ENCODE measurements at regions not wholly inside any gene's neighbourhood (a gene's known extent, or its start where the extent isn't known, plus 50 kb on each side); places are given as distances from the start of the nearest gene placed in this dataset.
A peak's percentile ranks its signal among the peaks of the same experiment; 100 is the strongest.

DNA sequence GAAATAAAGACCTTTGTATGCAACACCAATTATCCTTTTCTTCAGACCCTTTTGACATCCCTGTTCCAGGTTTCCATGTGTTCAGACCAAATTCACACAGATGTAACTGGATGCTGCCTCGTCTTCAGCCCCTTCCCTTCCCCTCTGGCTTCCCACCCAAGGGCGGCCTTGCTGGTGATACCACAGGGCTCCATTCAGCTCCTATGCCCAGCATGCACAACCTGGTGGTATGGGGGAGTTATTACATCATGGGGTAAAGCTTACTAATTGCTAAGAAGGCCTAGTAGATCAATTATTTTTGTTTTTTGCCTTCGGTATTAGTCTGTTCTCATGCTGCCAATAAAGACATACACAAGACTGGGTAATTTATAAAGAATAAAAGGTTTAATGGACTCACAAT lies 317.0 kb upstream of the CXXC4 start:
- no peak for DNase-seq

DNA sequence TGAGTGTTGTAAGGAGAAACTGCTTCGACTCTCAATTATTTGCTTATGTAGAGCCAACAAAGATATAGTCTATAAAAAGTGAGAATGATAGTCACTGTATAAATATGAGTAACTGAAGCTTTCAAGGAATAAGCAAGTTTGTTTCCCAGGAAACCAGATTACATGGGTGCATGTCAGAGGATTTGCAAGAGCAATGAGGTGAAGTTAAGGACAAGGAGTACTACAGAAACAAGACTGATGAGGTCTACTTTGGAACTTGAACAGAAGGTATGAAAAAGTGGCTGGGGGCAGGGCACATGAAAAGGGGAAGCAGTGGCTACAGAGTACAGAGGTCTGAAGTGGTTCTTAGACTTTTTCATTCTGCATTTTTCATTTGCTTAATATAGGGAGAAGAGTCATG lies 321.0 kb upstream of the CXXC4 start:
- DNase-seq: no peak

DNA sequence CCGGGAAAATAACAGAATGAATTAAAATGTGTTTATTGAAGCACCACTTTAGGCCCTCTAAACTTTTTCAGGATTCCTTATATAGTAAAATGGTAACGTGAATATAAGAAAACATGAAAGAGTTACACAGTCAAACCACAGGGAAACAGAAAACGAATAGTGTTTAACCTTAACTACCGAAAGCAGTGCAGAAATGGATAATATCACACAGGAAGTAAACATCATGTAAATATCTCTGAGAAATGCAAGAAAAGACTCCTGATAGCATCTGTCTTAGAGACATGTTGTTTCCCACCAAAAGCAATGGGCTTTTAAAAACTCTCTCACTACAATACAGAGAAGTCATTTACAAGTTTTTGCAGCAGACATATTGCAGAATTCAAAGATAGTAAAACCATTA lies 323.9 kb upstream of the CXXC4 start:
- no peak for DNase-seq

DNA sequence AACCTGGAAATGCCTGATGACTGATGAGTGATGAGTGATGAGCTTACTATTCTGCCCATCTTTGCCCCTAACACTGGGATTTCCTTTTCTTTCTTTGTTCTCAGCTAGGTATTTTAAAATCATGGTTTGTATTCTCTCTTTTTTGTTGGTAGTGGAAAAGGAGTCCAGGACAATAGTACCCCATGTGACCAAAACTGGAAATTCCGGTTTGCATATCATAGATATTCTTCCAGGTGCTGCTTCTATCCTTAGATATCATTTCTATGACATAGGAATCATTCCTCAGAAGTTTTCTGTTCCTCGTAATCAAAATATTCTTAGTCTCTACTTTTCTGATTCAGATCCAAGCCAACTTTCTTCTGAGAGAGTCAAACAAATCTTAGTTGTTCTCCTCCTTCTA lies 320.5 kb upstream of the TET2 start:
- DNase-seq: no peak

DNA sequence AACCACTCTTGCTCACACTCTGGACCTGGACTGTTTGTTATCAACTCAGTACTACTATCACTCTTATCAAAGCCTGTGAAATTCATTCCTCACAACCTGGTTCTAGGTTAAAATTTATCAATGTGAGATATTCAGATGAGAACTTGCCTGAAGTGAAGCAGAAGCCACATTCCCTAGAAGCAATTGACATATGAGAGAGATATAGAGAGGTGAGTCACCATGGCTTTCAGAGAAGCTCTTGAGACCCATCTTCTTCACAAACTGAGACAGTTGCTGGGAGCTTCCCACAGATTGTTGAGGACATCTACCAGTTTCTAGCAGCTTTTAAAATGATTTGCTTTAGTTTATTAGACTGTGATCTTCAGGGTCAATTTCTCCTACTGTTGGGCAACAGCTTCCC lies 316.9 kb upstream of the TET2 start:
- DNase-seq: no peak

- DNase-seq: no peak
These were observed 298.0 kb upstream of the TET2 start for GRCh38 chr4:104848597-104849225.

DNA sequence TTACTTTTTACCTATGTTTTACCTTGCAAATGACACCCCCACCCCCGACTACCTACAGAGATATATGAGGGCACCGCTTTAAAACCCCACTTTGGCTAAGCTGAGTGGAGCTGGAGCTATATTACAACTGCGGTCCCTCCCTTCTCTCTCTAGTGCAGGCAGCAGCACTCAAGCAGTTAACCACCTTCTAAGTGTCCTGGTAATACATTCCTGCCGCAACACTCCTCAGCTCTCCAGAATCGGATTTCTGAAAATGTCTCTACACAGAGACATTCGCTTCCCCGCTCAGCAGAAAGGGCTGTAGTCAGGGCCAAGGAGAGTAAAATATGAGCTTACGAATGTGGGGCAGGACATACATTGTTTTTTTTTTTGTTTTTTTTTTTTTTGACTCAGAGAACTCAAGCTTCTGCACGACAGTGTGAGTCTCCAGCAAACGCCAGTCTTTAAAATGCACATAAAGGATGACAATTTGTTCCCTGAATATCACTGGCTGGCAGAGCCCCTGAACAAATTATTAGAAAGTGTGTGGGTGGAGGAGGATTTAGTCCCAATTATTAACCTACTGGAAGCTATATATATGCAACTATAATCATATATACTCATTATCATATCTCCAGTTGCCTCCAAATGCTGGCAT lies 287.0 kb upstream of the TET2 start:
- no peak for DNase-seq

GRCh38 chr4:104860238-104861123 lies 286.2 kb upstream of the TET2 start:
- peak; percentile 83 for DNase-seq

DNA sequence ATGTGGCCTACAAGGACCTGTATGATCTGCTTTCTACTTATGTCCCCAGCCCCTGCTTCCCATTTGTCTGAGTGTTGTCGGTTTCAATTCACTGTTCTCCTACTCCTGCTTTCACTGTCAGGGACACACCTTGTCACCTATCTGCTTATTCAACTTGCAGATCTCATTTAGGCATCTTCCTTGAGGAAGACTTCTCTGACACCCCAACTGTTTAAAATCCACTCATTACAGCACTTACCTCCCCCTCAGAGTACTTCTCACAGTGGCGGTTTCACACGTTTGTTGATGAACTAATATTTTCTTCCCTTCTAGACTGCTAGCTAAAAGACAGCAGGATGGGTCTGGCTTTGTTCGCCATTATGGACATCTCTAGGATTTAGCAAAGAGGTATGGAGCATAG lies 279.9 kb upstream of the TET2 start:
- DNase-seq: no peak

GRCh38 chr4:104868533-104868932 lies 278.1 kb upstream of the TET2 start:
- DNase-seq: no peak

- DNase-seq: no peak
These were observed 277.7 kb upstream of the TET2 start for GRCh38 chr4:104868958-104869357.

GRCh38 chr4:104869831-104870230 lies 276.8 kb upstream of the TET2 start:
- DNase-seq: no peak

GRCh38 chr4:104870495-104871233 lies 276.0 kb upstream of the TET2 start:
- no peak for DNase-seq

- DNase-seq: no peak
These were observed 267.7 kb upstream of the TET2 start for GRCh38 chr4:104878936-104879335.

GRCh38 chr4:104879367-104879766 lies 267.3 kb upstream of the TET2 start:
- peak; percentile 5 for DNase-seq

DNA sequence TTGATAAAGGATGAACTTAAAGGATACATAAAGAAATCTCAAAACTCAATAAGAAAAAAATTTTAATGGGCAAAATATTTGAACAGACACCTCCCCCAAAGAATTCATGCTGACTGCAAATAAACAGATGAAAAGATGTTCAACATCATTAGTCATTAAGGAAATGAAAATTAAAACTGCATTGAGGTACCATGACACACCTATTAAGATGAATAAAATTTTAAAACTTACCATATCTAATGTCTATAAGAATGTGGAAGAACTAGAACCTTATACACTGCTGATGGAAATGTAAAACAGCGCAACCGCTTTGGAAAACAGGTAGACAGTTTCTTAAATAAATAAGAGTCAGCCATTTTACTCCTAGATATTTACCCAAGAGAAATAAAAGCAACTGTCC lies 266.8 kb upstream of the TET2 start:
- DNase-seq: no peak

GRCh38 chr4:104881136-104881886 lies 265.4 kb upstream of the TET2 start:
- DNase-seq: no peak

GRCh38 chr4:104890598-104891275 lies 255.9 kb upstream of the TET2 start:
- no peak for DNase-seq

DNA sequence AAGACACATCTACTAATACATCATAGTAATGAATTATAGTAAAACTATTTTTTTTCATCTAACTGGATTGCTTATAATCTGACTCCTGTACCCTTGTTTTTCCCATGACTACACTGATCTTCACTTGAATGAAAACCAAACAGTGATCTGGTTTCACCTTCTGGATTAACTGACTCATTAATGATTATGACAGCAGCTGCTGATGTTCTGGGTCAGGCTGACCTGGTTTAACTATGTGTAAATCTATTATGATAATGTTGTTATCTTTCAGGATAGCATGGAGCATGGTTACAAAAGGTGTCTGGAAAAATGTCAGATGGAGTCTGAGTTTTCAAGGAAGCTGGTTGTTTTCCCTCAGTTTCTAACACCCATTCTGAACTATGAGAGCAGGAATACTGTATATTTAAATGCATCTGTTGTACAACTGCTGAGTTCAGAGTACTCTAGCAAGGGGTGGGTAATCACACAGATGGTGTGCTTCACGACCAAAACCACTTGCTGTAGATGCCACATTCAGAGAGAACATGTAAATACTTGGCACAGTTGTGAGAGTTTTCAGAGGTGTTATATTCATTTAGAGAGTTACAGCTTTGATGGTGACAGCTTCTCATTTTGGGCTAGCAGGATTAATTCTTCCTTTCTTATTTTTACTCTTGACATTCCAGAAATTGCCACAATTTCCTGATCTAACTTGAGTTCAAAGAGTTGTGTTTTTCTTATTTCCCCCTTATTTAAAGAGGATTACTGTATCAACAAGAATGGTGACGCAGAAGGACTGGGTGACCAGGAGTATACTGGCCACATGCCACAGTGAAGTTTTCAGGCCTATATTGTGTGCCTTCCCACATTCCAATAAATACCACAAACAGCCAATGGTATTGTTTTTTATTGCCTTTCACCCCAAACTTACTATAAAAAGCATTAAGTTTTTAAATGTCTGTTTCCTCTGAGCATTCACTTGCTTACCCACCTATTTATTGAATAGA lies 249.7 kb upstream of the TET2 start:
- no peak for DNase-seq

DNA sequence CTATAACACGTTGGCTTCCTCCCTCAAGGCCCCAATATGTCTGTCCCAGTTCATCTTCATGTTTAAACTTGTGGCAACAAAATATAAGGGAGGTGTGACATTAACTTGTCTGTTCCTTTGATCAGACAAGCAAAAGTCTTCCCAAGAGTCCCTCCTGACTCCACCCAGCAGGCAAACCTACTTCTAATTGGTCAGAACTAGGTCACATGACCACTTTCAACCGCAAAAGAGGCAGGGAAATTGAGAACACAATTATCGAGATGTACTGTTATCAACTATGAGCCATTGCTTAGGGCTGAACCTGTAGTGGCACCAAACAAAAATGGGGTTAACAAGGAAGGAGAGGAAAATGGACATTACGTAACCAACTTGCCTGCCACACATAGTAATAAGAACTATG lies 246.8 kb upstream of the TET2 start:
- DNase-seq: no peak

DNA sequence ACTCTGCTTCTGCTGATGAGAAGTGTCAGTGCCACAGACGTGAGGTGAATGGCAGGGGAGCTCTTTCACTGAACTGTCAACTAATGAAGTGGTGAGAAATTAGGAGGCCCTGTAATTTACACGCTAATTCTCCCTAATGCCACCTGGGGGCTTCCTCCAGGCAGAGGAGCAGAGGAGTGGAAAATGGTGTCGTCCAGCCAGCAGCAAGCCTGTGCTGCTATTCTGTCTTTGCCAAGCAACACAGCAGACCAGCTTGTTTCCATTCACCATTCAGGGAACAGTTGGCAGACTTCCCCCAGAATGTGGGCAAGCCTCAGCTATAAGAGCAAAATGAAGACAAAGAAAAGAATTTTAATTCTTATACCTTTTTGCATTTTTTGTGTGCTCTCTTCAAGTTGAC lies 245.2 kb upstream of the TET2 start:
- peak; percentile 48 for DNase-seq

All from hematopoietic multipotent progenitor cell treated with erythropoietin and hydrocortisone succinate and interleukin-3 and kit ligand, for 6 days (in vitro differentiated cells).